Activated CD8-positive, alpha-beta memory T cell treated with anti-CD3 and anti-CD28 coated beads, Interleukin-2, amount 50 U/mL, for 1 hour (primary cell): ENCODE measurements at regions not wholly inside any gene's neighbourhood (a gene's known extent, or its start where the extent isn't known, plus 50 kb on each side); places are given as distances from the start of the nearest gene placed in this dataset.

Experiments used
- DNase-seq: peaks from one replicate; pipeline ENCODE4 v3.0.0-alpha.2; 2020; ENCODE audit errors: extremely low read depth

GRCh38 chr6:134457941-134458340 is 140.0 kb upstream of the SGK1 start:
- no peak for DNase-seq

GRCh38 chr6:134456226-134456625 is 138.3 kb upstream of the SGK1 start:
- no peak for DNase-seq

- DNase-seq: no peak
These were observed 137.4 kb upstream of the SGK1 start for GRCh38 chr6:134455319-134455718.

- DNase-seq: no peak
These were observed 136.9 kb upstream of the SGK1 start for GRCh38 chr6:134454794-134455193.

DNA sequence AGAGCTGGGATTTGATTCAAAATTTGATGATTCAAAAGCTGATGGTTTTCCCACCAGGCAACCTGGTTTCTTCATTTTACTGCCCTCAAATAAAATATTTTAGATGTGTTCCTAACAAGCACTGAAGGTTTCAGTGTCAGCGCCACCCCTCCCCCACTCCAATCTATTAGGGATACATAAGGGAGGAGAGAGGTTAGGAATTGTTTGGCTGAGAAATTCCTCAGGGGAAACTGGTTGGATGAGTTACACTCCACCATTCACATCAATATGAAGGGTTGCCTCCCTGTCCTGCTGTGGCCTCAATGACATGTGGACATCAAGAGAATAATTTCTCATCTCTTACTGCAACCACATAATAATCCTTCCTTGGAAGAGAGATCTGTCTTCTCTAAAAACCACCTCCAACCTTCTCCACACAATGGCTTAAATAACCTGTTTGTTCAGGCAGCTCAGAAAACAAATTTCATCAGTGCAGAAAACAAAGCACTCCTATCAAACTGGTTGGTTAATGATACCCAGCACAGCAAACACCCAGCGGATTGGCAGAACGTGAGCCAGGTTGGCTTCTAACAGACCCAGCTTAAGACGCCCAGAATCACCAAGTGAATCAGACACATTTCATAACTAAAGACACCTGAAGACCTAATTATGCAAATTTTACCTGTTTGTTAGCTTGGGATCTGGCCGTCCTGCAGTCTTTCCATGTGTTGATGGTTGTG is 136.0 kb upstream of the SGK1 start:
- DNase-seq: no peak

DNA sequence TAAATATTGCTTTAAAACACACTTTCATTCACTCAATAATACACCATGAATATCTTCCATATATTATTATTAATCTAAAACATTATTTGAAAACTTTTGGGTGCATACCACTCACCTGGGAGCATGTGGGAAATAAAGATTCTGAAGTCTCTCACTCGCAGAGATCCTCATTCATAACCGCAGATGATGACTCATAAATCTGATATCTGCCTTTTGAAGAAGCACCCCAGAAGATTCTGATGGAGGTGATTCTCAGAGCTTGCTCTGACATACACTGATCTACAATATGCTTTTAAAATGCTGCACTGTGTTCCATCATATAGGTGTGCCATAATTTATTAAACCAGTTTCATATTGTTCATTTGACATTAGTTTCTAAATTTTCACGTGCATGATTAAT is 135.0 kb upstream of the SGK1 start:
- no peak for DNase-seq

- no peak for DNase-seq
These were observed 133.6 kb upstream of the SGK1 start for GRCh38 chr6:134451529-134451928.

- DNase-seq: no peak
These were observed 131.9 kb upstream of the SGK1 start for GRCh38 chr6:134449781-134450180.

DNA sequence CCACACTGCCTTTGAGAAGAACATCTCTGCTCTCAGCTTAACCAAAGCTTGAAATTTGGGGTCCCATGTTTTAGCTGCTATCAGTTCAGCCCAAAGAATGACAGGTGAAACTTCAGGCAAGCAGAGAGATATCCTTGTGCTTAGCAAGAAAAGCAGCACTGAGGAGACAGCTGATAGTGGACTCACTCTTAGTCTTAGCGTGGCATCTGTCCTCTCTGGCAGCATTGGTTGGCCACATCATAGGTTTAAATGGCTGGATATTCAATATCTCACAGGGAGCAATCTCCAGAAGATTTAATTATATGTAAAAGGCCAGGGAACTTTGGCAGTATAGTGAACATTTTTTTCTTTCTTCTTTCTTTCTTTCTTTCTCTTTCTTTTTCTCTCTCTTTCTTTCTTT is 131.1 kb upstream of the SGK1 start:
- DNase-seq: no peak

DNA sequence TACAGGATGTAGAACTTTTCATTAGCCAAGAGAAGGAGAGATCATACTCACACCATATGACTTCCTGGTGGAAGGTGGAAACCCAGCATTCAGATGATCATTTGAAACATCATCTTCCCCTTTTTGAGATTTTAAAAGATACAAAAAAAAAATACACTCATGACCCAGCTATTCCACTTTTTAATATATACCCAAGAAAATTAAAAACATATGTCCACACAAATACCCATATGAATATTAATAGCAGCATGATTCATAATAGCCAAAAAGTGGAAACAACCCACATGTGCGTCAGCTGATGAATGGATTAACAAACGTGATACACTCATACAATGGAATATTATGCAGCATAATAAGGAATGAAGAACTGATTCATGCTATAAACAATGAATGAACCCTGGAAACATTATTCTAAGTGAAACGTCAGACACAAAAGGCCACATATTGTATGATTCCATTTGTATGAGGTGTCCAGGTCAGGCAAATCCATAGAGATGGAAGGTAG is 130.0 kb upstream of the SGK1 start:
- DNase-seq: no peak

DNA sequence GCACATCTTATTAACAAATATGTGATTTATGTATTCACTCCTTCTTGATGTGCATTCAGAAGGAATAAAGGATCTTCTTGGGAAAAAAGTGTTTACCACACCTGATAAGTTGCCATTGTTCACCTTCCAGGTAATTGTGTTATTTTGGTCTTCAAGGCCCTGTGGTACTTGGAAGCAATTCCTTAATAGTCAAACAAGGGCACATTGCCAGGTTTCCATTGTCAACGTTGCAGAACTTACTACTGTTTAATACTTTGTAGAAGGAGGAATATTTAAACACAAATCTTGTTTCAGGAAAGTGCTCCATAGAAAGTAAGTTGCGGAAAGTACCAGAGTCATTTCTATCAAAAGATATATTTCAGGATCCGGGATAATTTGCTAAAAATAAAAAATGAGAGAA is 129.5 kb upstream of the SGK1 start:
- DNase-seq: no peak

GRCh38 chr6:134446896-134447295 is 129.0 kb upstream of the SGK1 start:
- no peak for DNase-seq

DNA sequence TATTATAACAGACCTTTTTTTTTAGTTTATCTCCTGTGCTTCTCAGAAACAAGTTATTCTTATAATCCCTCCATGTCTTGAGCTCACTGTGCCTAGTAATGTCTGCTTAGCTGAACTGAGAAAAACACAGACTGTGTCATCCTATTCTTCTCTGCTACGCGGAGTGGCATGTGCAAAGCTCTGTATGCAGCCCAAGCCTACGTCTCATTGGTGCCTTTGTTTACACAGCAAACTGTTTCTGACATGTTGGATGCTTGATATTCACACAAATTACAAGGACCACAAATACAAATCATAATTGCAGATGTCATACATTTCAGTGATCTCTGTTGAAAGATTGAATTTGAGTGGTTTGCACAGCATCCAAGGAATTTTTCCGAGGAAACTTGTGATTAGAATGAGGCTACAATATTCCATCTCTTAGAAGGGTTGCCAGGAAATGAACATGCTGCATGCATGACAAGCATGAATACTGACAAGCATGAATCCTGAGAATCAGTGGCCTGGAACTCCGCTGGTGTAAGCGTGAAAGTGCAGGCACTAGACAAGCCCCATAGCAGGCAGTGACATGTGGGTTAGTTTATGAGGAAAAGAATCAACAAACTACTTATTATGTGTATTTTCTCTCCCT is 128.4 kb upstream of the SGK1 start:
- no peak for DNase-seq

DNA sequence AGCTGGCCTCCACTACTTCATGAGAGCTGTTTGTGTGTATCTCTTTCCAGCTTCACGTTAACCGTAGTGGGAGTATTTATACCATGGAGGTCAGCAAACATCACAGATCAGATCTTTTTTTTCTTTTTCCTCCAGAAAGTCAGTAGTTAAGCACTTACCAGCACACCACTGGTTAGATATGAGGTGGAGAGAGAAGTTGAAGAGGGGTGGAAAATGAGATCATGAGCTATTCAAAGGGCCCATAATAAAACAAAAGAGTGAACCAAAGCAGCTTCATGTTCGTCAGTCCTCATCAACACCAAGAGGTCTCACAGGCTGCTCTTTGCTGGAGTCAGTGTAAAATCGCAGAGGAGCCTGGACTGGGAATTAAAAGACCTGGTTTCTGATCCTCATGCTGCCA is 125.1 kb upstream of the SGK1 start:
- no peak for DNase-seq

DNA sequence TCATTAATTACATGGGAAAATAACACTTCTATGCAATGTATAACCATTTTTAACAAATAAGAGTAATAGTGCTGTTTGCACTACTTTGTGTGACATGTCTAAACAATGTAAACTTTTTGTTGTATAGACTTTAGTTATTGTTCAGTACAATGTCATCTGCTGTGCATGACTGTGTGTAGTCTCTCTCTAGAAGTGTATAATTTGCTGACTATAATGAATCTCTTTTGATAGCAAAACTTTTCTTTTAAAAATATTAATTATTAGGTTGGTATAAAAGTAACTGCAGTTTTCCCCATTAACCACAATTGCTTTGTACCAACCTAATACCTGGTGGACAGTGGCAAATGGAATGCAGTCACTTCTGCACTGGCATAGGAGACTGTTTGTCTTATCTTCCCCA is 124.2 kb upstream of the SGK1 start:
- DNase-seq: no peak

GRCh38 chr6:134438837-134439236 is 120.9 kb upstream of the SGK1 start:
- DNase-seq: no peak

- DNase-seq: no peak
These were observed 119.5 kb upstream of the SGK1 start for GRCh38 chr6:134437376-134437775.

GRCh38 chr6:134436950-134437349 is 119.0 kb upstream of the SGK1 start:
- DNase-seq: no peak

GRCh38 chr6:134436281-134436815 is 118.4 kb upstream of the SGK1 start:
- no peak for DNase-seq

DNA sequence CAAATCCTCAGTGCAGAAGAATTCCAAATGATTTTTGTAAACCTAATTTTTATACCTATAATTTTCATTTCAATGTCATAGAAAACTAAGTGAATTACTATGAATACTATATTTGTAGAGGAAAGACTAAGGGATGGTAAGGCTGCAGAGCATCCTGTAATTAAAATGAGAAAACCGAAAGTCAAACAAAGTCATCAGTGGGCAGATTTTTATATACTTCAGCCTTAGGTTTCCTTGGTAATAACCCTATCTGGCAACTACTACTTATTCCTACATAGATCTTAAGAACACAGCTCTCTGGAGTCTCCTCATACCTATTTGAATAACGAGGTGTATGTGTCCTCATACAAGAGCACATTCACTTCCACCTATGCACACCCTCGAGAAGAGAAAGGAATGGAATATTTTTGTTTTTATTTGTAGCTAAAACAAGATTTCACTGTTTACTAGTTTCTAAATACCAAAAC is 117.9 kb upstream of the SGK1 start:
- DNase-seq: no peak

GRCh38 chr6:134434019-134434942 is 116.4 kb upstream of the SGK1 start:
- no peak for DNase-seq

GRCh38 chr6:134432036-134432435 is 114.1 kb upstream of the SGK1 start:
- no peak for DNase-seq
